A549 (cell line): ENCODE measurements at regions not wholly inside any gene's neighbourhood (a gene's known extent, or its start where the extent isn't known, plus 50 kb on each side); places are given as distances from the start of the nearest gene placed in this dataset.

Experiments
- ATAC-seq, 2 experiments: fragments of 200-7000 bp in 1 of 2; fragments of >200 bp in 1 of 2; cut with Nextera tagmentation in 1 of 2; cut with Tn5 transposase in 1 of 2; 3 replicates each; pipeline versions ENCODE4 v1.8.0 to v1.9.1; 2018 to 2020; ENCODE audit warnings: mild to moderate bottlenecking in 1 of 2, moderate library complexity in 1 of 2
- CTCF ChIA-PET: fragments of 300-600 bp; sonication (Branson Sonifier 250); formaldehyde crosslinking; extraction: SDS; loops from one replicate; lab custom pipeline; 2021; ENCODE audit warnings: antibody characterized with exemption, inconsistent platforms; lab: Yijun Ruan, JAX
- POLR2A ChIA-PET: fragments of 350-600 bp; formaldehyde crosslinking; extraction: SDS; loops from one replicate; lab custom pipeline; 2021; ENCODE audit warnings: antibody characterized with exemption, inconsistent platforms; lab: Yijun Ruan, JAX
- DNase-seq, 2 experiments: peaks; one replicate each; pipeline versions ENCODE4 v3.0.0 to v3.0.0-alpha.2; 2011 to 2016; ENCODE audit warnings: low read depth in 1 of 2, low spot score in 1 of 2
- FAIRE-seq: peaks from 2 replicates; lab custom pipeline; 2011; peaks lifted over from hg19 to GRCh38; lab: Jason Lieb, UNC
- H3K27ac ChIP-seq, 2 experiments: fragments of >200 bp; sonication (Bioruptor Twin); formaldehyde crosslinking; 3 replicates each; pipeline ENCODE4 v1.5.1; 2016 to 2017
- H3K4me1 ChIP-seq: fragments of >200 bp; sonication (Bioruptor Twin); formaldehyde crosslinking; 3 replicates; pipeline ENCODE4 v1.6.1; 2016
- H3K4me2 ChIP-seq: fragments of >200 bp; sonication (Bioruptor Twin); formaldehyde crosslinking; 3 replicates; pipeline ENCODE4 v1.6.1; 2016
- H3K4me3 ChIP-seq: fragments of >200 bp; sonication (Bioruptor Twin); formaldehyde crosslinking; 3 replicates; pipeline ENCODE4 v1.5.1; 2016
- H3K9me3 ChIP-seq: fragments of >200 bp; sonication (Bioruptor Twin); formaldehyde crosslinking; 3 replicates; pipeline ENCODE4 v1.6.1; 2016
- ATOH8 ChIP-seq: fragments of 250-450 bp; sonication (Bioruptor Pico); IDR thresholded peaks from 2 replicates; pipeline ENCODE4 v1.5.0; 2020; ENCODE audit warnings: low read depth, mild to moderate bottlenecking, moderate library complexity
- BCL3 ChIP-seq: fragments of >200 bp; sonication (Bioruptor Twin); formaldehyde crosslinking; IDR thresholded peaks from 3 replicates; pipeline ENCODE4 v1.6.1; 2016
- BHLHE40 ChIP-seq: IDR thresholded peaks from 2 replicates; pipeline ENCODE4 v1.6.1; 2012; ENCODE audit warnings: low read depth, low read length, inconsistent platforms
- CBX2 ChIP-seq: fragments of 200-600 bp; sonication (generic); IDR thresholded peaks from 2 replicates; pipeline ENCODE4 v1.6.1; 2016; ENCODE audit warnings: low read depth, mild to moderate bottlenecking, borderline replicate concordance
- E2F6 ChIP-seq: IDR thresholded peaks from 2 replicates; pipeline ENCODE4 v1.6.1; 2012; ENCODE audit warnings: low read depth, borderline replicate concordance
- EHF ChIP-seq: fragments of 250-450 bp; sonication (Bioruptor Pico); IDR thresholded peaks from 2 replicates; pipeline ENCODE4 v1.5.0; 2020; ENCODE audit warnings: mild to moderate bottlenecking
- ELK1 ChIP-seq: fragments of 150-350 bp; IDR thresholded peaks from 2 replicates; pipeline ENCODE4 v1.6.1; 2014; ENCODE audit warnings: low read depth, mild to moderate bottlenecking, low read length
- FOXS1 ChIP-seq: fragments of 250-450 bp; sonication (Bioruptor Pico); IDR thresholded peaks from 2 replicates; pipeline ENCODE4 v1.5.0; 2020; ENCODE audit warnings: mild to moderate bottlenecking, moderate library complexity
- HDAC2 ChIP-seq: fragments of 200-600 bp; sonication (generic); IDR thresholded peaks from 2 replicates; pipeline ENCODE4 v1.6.1; 2016
- HEYL ChIP-seq: fragments of 250-450 bp; sonication (Bioruptor Pico); IDR thresholded peaks from 2 replicates; pipeline ENCODE4 v1.8.0; 2021; ENCODE audit warnings: mild to moderate bottlenecking, moderate library complexity
- HOXA7 ChIP-seq: fragments of 250-450 bp; sonication (Bioruptor Pico); IDR thresholded peaks from 2 replicates; pipeline ENCODE4 v1.5.0; 2020; ENCODE audit warnings: mild to moderate bottlenecking, moderate library complexity
- KDM1A ChIP-seq: fragments of 200-600 bp; sonication (generic); IDR thresholded peaks from 2 replicates; pipeline ENCODE4 v1.6.1; 2016; ENCODE audit warnings: low read depth, mild to moderate bottlenecking
- MAFK ChIP-seq: fragments of 450-650 bp; IDR thresholded peaks from 2 replicates; pipeline ENCODE4 v1.6.1; 2014; ENCODE audit not compliant: partially characterized antibody
- MAX ChIP-seq: IDR thresholded peaks from 2 replicates; pipeline ENCODE4 v1.6.1; 2012
- MYC ChIP-seq: IDR thresholded peaks from 2 replicates; pipeline ENCODE4 v1.6.1; 2012; ENCODE audit warnings: mild to moderate bottlenecking, inconsistent platforms, low read length, improper control_type of control experiment, borderline replicate concordance
- PHF8 ChIP-seq: fragments of 200-600 bp; sonication (generic); IDR thresholded peaks from 2 replicates; pipeline ENCODE4 v1.6.1; 2016; ENCODE audit warnings: low read depth, mild to moderate bottlenecking, antibody characterized with exemption, moderate library complexity, borderline replicate concordance
- RARB ChIP-seq: fragments of 250-450 bp; sonication (Bioruptor Pico); IDR thresholded peaks from 2 replicates; pipeline ENCODE4 v1.8.0; 2021; ENCODE audit warnings: mild to moderate bottlenecking, moderate library complexity
- RCOR1 ChIP-seq: fragments of 150-350 bp; IDR thresholded peaks from 2 replicates; pipeline ENCODE4 v1.6.1; 2014; ENCODE audit warnings: antibody characterized with exemption, low read length, low read depth
- RNF2 ChIP-seq: fragments of 200-600 bp; sonication (generic); IDR thresholded peaks from 2 replicates; pipeline ENCODE4 v1.6.1; 2016; ENCODE audit warnings: low read depth, mild to moderate bottlenecking, antibody characterized with exemption, moderate library complexity, borderline replicate concordance
- SMC3 ChIP-seq: fragments of >200 bp; sonication (Bioruptor Twin); formaldehyde crosslinking; IDR thresholded peaks from 3 replicates; pipeline ENCODE4 v1.6.1; 2018; ENCODE audit warnings: inconsistent platforms
- SREBF2 ChIP-seq: fragments of 450-650 bp; IDR thresholded peaks from 2 replicates; pipeline ENCODE4 v1.6.1; 2014; ENCODE audit warnings: mild to moderate bottlenecking, moderate library complexity
- TFCP2L1 ChIP-seq: fragments of 250-450 bp; sonication (Bioruptor Pico); IDR thresholded peaks from 2 replicates; pipeline ENCODE4 v1.5.0; 2021; ENCODE audit warnings: mild to moderate bottlenecking
- TP53 ChIP-seq: fragments of 250-450 bp; sonication (Bioruptor Pico); IDR thresholded peaks from 2 replicates; pipeline ENCODE4 v1.5.0; 2021; ENCODE audit warnings: mild to moderate bottlenecking, moderate library complexity
- ZSCAN20 ChIP-seq: fragments of 250-450 bp; sonication (Bioruptor Pico); IDR thresholded peaks from 2 replicates; pipeline ENCODE4 v1.8.0; 2022; ENCODE audit warnings: mild to moderate bottlenecking, moderate library complexity
- WGBS: methylation state at CpG from one replicate; pipeline ENCODE4 v1.1.6; 2017; ENCODE audit errors: missing lambda C conversion rate; 5-methylcytosine and 5-hydroxymethylcytosine counted together

- ChIA-PET CTCF (no interaction called here), POLR2A (no interaction called here)
- DNase-seq = no peak
- no peak for ATAC-seq
- H3K27ac ChIP-seq = no peak overlapping the region
- no peak for FAIRE-seq
- H3K4me1 ChIP-seq = no peaks in the 10 kb centered on the region
- H3K9me3 ChIP-seq = no peaks in the 10 kb centered on the region
- no peak overlapping the region for H3K4me3 ChIP-seq
- TF ChIP-seq MAFK (no peak), FOXS1 (CRISPR knock-in tag) (no peak), PHF8 (no peak), ELK1 (no peak), E2F6 (no peak), TFCP2L1 (CRISPR knock-in tag) (no peak)
- no peak overlapping the region for H3K4me2 ChIP-seq
- 36% methylated on average over 3 of the region's 3 CpGs for WGBS
Observed at GRCh38 chr13:84653915-84654534, 771.8 kb upstream of the SLITRK1 start.

GRCh38 chr13:84651705-84652104 lies 769.4 kb upstream of the SLITRK1 start:
- Histone ChIP-seq H3K4me1 (no peaks in the 10 kb centered on the region), H3K4me2 (no peak overlapping the region), H3K9me3 (no peaks in the 10 kb centered on the region), H3K4me3 (no peak overlapping the region), H3K27ac (no peak overlapping the region)
- FAIRE-seq = no peak
- no peak for DNase-seq
- 73% methylated on average over 3 of the region's 3 CpGs for WGBS
- TF ChIP-seq CBX2 (no peak), RARB (CRISPR knock-in tag) (no peak), E2F6 (no peak)
- ChIA-PET CTCF (no interaction called here), POLR2A (no interaction called here)
- ATAC-seq = no peak

- ChIA-PET POLR2A (no interaction called here), CTCF (no interaction called here)
- TF ChIP-seq SREBF2 (no peak), ZSCAN20 (CRISPR knock-in tag) (no peak), MAX (no peak), BHLHE40 (no peak), HOXA7 (CRISPR knock-in tag) (no peak), KDM1A (no peak), EHF (CRISPR knock-in tag) (no peak), ATOH8 (CRISPR knock-in tag) (no peak), FOXS1 (CRISPR knock-in tag) (no peak), RCOR1 (no peak)
- FAIRE-seq (no peak), DNase-seq (no peak), ATAC-seq (no peak)
- Histone ChIP-seq H3K27ac (no peak overlapping the region), H3K9me3 (no peaks in the 10 kb centered on the region), H3K4me2 (no peak overlapping the region), H3K4me3 (no peak overlapping the region), H3K4me1 (no peaks in the 10 kb centered on the region)
- WGBS = 42% methylated on average over 5 of the region's 5 CpGs
Observed at GRCh38 chr13:84651288-84651687, 769.0 kb upstream of the SLITRK1 start.

- Histone ChIP-seq H3K4me3 (no peak overlapping the region), H3K4me1 (no peaks in the 10 kb centered on the region), H3K4me2 (no peak overlapping the region), H3K9me3 (no peaks in the 10 kb centered on the region), H3K27ac (no peak overlapping the region)
- FAIRE-seq (no peak), ATAC-seq (no peak), DNase-seq (no peak)
- 39% methylated on average over 4 of the region's 4 CpGs for WGBS
- ChIA-PET CTCF (no interaction called here), POLR2A (no interaction called here)
- TF ChIP-seq HDAC2 (no peak), RCOR1 (no peak), TP53 (CRISPR knock-in tag) (no peak), MYC (no peak), TFCP2L1 (CRISPR knock-in tag) (no peak), HEYL (CRISPR knock-in tag) (no peak), SMC3 (no peak), RNF2 (no peak), BCL3 (no peak)
Observed at GRCh38 chr13:84649853-84650252, 767.6 kb upstream of the SLITRK1 start.
